Vagina (tissue), 2 donors: ENCODE measurements at regions not wholly inside any gene's neighbourhood (a gene's known extent, or its start where the extent isn't known, plus 50 kb on each side); places are given as distances from the start of the nearest gene placed in this dataset.
"Not testable (repeated sequence)": the region's sequence is repeated elsewhere in the genome, so short reads cannot be mapped to it uniquely, and the experiment has no call there.

Experiments
- DNase-seq, 2 donors: peaks; one replicate each; pipeline ENCODE4 v3.0.0-alpha.2; 2017; ENCODE audit errors: extremely low spot score in 2 of 2
- H3K27ac ChIP-seq: fragments of 200-600 bp; sonication (generic); one replicate; pipeline ENCODE4 v1.5.1; 2019
- H3K27me3 ChIP-seq: fragments of 200-600 bp; sonication (generic); one replicate; pipeline ENCODE4 v1.5.1; 2019
- H3K36me3 ChIP-seq, 2 donors: fragments of 200-600 bp; sonication (generic); one replicate each; pipeline ENCODE4 v1.5.1; 2017 to 2019
- H3K4me1 ChIP-seq: fragments of 200-600 bp; sonication (generic); one replicate; pipeline ENCODE4 v1.5.1; 2019
- H3K4me3 ChIP-seq, 2 donors: fragments of 200-600 bp; sonication (generic); 1 replicate in 1 of 2; 2 replicates in 1 of 2; pipeline ENCODE4 v1.5.1; 2016 to 2019
- H3K9me3 ChIP-seq: fragments of 200-600 bp; sonication (generic); one replicate; pipeline ENCODE4 v1.5.1; 2019
- POLR2A ChIP-seq, 2 donors: fragments of 450-650 bp; IDR thresholded peaks; one replicate each; pipeline ENCODE4 v1.6.1; 2017; ENCODE audit warnings: antibody characterized with exemption in 2 of 2, mild to moderate bottlenecking in 2 of 2, moderate library complexity in 2 of 2
- POLR2AphosphoS5 ChIP-seq, 2 donors: sonication (generic); formaldehyde crosslinking; IDR thresholded peaks; one replicate each; pipeline ENCODE4 v1.9.0; 2017; ENCODE audit warnings: antibody characterized with exemption in 2 of 2, mild to moderate bottlenecking in 2 of 2, low read depth in 1 of 2; ENCODE audit not compliant: insufficient read depth in 1 of 2
- intact Hi-C: fragments of 100-400 bp; cut with DNase I; formaldehyde crosslinking; loops from one replicate; pipeline ENCODE4 v1.15.1; 2023
- TF ChIP-seq, protein P1 (sequence below), 3 experiments: fragments of 450-650 bp in 2 of 3; fragments of 200-600 bp in 1 of 3; sonication (generic) in 1 of 3; IDR thresholded peaks; one replicate each; pipeline ENCODE4 v1.5.1; 2017 to 2019; ENCODE audit warnings: antibody characterized with exemption in 3 of 3, mild to moderate bottlenecking in 2 of 3, moderate library complexity in 2 of 3

DNA sequence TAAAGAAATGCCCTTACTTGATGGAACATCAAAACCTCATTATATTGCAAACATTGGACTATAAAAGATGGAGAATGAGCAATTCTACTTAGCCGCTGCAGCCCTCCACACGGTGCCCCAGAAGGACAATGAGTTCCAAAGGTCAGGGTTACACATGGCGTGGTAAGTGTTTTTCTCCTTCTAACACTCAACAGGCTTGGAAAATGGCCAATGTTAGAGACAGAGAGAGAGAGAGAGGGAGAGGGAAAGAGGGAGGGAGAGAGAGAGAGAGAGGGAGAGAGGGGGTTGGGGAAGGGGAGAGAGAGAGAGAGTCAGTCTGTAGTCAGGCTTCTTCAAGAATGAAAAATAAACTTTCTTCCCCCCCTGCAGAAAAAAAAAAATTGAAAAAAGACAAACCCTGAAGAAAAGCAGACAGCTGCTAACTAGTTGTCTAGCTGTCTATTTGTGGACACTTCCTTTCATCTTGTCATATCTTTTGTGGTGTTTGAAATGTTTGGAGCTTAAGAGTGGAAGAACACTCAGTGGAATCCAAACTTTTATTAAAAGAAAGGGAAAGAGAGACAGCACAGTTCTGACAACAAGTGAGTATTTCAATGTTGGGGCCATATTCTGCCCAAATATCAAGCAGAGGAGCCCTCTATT lies 324.8 kb downstream of the TMEM38B start:
- intact Hi-C loops, result no loop called here
- no peak for TF ChIP-seq POLR2A (IDR thresholded peaks at IDR 0.05)
- no peak for TF ChIP-seq POLR2AphosphoS5 (IDR thresholded peaks at IDR 0.05; ENCODE audit: insufficient read depth in 1 of 2, low read depth in 1 of 2)
- TF ChIP-seq, protein P1, sequence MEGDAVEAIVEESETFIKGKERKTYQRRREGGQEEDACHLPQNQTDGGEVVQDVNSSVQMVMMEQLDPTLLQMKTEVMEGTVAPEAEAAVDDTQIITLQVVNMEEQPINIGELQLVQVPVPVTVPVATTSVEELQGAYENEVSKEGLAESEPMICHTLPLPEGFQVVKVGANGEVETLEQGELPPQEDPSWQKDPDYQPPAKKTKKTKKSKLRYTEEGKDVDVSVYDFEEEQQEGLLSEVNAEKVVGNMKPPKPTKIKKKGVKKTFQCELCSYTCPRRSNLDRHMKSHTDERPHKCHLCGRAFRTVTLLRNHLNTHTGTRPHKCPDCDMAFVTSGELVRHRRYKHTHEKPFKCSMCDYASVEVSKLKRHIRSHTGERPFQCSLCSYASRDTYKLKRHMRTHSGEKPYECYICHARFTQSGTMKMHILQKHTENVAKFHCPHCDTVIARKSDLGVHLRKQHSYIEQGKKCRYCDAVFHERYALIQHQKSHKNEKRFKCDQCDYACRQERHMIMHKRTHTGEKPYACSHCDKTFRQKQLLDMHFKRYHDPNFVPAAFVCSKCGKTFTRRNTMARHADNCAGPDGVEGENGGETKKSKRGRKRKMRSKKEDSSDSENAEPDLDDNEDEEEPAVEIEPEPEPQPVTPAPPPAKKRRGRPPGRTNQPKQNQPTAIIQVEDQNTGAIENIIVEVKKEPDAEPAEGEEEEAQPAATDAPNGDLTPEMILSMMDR (IDR thresholded peaks at IDR 0.05), result no peak
- H3K4me1 ChIP-seq, result no peaks in the 10 kb centered on the region

DNA sequence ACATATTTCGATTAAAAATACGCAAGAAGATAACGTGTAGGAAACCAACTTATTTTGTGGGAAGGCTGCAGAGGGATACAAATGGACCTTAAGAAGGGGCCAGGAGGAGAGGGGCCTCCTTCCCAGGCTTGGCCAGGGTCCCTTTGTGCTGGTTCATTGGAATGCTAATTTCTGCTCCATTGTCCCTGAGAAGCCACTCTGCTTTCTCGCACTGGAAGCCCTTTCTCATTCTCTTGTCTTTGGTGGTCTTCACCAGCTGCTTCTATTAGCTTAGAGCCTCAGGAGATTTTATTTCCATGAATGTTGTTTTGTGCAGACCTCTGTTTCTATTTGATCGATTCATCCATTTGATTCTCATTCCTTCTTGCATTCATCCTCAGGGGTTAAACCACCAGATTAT lies 325.4 kb downstream of the TMEM38B start:
- Histone ChIP-seq H3K4me1 (no peaks in the 10 kb centered on the region), H3K36me3 (no peaks in the 10 kb centered on the region), H3K27ac (no peak overlapping the region), H3K27me3 (no peaks in the 10 kb centered on the region), H3K4me3 (no peak overlapping the region), H3K9me3 (no peaks in the 10 kb centered on the region)
- TF ChIP-seq POLR2A (IDR thresholded peaks at IDR 0.05) (no peak), POLR2AphosphoS5 (IDR thresholded peaks at IDR 0.05; ENCODE audit: insufficient read depth in 1 of 2, low read depth in 1 of 2) (no peak)
- TF ChIP-seq, protein P1 (IDR thresholded peaks at IDR 0.05), result no peak
- DNase-seq, result no peak
- intact Hi-C loops, result no loop called here

More for the DNA sequence above, 324.8 kb downstream of the TMEM38B start:
- H3K27ac ChIP-seq, result no peak overlapping the region
- no peaks in the 10 kb centered on the region for H3K9me3 ChIP-seq
- H3K36me3 ChIP-seq, result no peaks in the 10 kb centered on the region
- H3K4me3 ChIP-seq, result no peak overlapping the region
- H3K27me3 ChIP-seq, result no peaks in the 10 kb centered on the region
- DNase-seq, result no peak

DNA sequence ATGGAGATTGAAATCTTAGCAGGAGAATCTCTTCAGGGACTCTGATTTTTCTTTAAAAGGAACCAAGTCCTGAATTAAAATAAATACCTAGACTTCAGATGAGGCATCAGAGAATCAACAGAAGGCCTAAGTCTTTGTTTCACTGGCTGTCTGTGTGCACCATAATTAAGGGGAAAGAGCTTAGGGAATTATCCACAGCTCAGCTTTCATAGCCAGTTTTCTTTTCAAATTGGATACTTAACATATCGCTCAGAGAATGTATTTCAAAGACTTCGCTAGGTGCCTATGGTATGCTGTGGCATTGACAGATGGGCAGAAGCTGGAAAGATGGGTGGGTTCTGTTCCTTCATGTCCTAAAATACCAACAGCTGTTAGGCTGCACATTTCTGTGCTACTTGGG lies 325.8 kb downstream of the TMEM38B start:
- intact Hi-C loops, result no loop called here
- H3K4me1 ChIP-seq, result no peaks in the 10 kb centered on the region
- DNase-seq, result no peak
- H3K36me3 ChIP-seq, result no peaks in the 10 kb centered on the region
- TF ChIP-seq, protein P1 (IDR thresholded peaks at IDR 0.05), result no peak
- TF ChIP-seq POLR2A (IDR thresholded peaks at IDR 0.05) (no peak), POLR2AphosphoS5 (IDR thresholded peaks at IDR 0.05; ENCODE audit: insufficient read depth in 1 of 2, low read depth in 1 of 2) (no peak)
- H3K9me3 ChIP-seq, result no peaks in the 10 kb centered on the region
- H3K4me3 ChIP-seq, result no peak overlapping the region
- H3K27ac ChIP-seq, result no peak overlapping the region
- no peaks in the 10 kb centered on the region for H3K27me3 ChIP-seq

DNA sequence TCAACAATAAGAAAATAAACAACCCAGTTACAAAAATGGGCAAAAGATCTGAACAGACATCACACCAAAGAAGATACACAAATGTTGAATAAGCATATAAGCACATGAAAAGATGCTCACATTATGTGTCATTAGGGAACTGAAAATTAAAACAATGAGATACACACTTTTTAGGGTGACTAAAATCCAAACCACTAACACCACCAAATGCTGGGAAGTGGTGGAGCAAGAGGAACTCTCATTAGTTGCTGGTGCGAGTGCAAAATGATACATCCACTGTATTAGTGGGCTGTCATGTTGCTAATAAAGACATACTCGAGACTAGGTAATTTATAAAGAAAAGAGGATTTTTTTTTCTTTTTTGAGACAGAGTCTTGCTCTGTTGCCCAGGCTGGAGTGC lies 329.1 kb downstream of the TMEM38B start:
- H3K27me3 ChIP-seq, result no peaks in the 10 kb centered on the region
- no peaks in the 10 kb centered on the region for H3K36me3 ChIP-seq
- intact Hi-C loops, result no loop called here
- no peak for DNase-seq
- no peaks in the 10 kb centered on the region for H3K4me1 ChIP-seq
- H3K4me3 ChIP-seq, result no peak overlapping the region
- TF ChIP-seq, protein P1 (IDR thresholded peaks at IDR 0.05), result no peak
- TF ChIP-seq POLR2AphosphoS5 (IDR thresholded peaks at IDR 0.05; ENCODE audit: insufficient read depth in 1 of 2, low read depth in 1 of 2) (no peak), POLR2A (IDR thresholded peaks at IDR 0.05) (no peak)
- no peaks in the 10 kb centered on the region for H3K9me3 ChIP-seq
- H3K27ac ChIP-seq, result no peak overlapping the region

DNA sequence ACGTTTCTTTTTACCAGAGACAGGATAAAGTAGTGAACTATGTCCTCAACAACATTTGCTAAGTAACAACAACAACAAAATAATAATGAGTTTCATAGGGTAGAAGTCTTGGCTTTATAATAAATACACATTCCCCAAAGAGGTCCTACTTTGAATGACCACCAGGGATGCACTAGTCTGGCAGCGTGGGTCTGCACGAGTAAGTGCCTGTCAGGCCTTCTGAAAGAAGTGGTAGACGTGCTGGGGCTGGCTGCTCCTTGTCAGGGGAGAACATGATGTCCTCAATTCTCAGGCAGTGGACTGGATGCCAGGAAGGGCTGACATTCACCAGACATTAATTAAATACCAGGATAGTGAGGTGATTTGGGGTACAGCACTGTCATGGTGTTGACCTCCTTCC lies 331.1 kb downstream of the TMEM38B start:
- no peaks in the 10 kb centered on the region for H3K36me3 ChIP-seq
- no peaks in the 10 kb centered on the region for H3K27me3 ChIP-seq
- no peak overlapping the region for H3K4me3 ChIP-seq
- intact Hi-C loops, result no loop called here
- TF ChIP-seq, protein P1 (IDR thresholded peaks at IDR 0.05), result no peak
- no peak for TF ChIP-seq POLR2A (IDR thresholded peaks at IDR 0.05)
- TF ChIP-seq POLR2AphosphoS5 (IDR thresholded peaks at IDR 0.05; ENCODE audit: insufficient read depth in 1 of 2, low read depth in 1 of 2), result no peak
- no peak overlapping the region for H3K27ac ChIP-seq
- no peaks in the 10 kb centered on the region for H3K4me1 ChIP-seq
- no peak for DNase-seq
- H3K9me3 ChIP-seq, result no peaks in the 10 kb centered on the region

DNA sequence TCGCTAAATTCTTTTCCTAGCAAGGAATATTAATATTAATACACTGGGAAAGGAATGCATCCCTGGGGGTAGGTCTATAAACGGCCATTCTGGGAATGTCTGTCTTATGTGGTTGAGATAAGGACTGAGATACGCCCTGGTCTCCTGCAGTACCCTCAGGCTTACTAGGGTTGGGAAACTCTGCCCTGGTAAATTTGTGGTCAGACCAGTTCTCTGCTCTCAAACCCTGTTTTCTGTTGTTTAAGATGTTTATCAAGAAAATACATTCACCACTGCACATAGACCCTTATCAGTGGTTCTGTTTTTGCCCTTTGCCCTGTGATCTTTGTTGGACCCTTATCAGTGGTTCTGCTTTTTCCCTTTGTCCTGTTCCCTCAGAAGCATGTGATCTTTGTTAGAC lies 335.8 kb downstream of the TMEM38B start:
- H3K4me3 ChIP-seq, DNase-seq, intact Hi-C loops, H3K27ac ChIP-seq, H3K9me3 ChIP-seq, H3K27me3 ChIP-seq, H3K36me3 ChIP-seq, H3K4me1 ChIP-seq: not testable (repeated sequence)
